Stomach (tissue), 4 donors: ENCODE measurements at regions not wholly inside any gene's neighbourhood (a gene's known extent, or its start where the extent isn't known, plus 50 kb on each side); places are given as distances from the start of the nearest gene placed in this dataset.

ENCODE experiments used
- CTCF ChIP-seq, 7 experiments: fragments of 450-650 bp in 4 of 7; fragments of 200-600 bp in 3 of 7; sonication (generic) in 3 of 7; IDR thresholded peaks; one replicate each; pipeline ENCODE4 v1.5.1; 2016 to 2019; ENCODE audit warnings: antibody characterized with exemption in 7 of 7, control low read depth in 2 of 7, mild to moderate bottlenecking in 1 of 7
- POLR2A ChIP-seq, 4 donors: fragments of 450-650 bp; IDR thresholded peaks; one replicate each; pipeline ENCODE4 v1.6.1; 2016; ENCODE audit warnings: antibody characterized with exemption in 4 of 4, control low read depth in 2 of 4, mild to moderate bottlenecking in 1 of 4, moderate library complexity in 1 of 4
- POLR2AphosphoS5 ChIP-seq, 3 donors: sonication (generic); formaldehyde crosslinking; IDR thresholded peaks; one replicate each; pipeline ENCODE4 v1.6.1; 2016; ENCODE audit warnings: antibody characterized with exemption in 3 of 3

DNA sequence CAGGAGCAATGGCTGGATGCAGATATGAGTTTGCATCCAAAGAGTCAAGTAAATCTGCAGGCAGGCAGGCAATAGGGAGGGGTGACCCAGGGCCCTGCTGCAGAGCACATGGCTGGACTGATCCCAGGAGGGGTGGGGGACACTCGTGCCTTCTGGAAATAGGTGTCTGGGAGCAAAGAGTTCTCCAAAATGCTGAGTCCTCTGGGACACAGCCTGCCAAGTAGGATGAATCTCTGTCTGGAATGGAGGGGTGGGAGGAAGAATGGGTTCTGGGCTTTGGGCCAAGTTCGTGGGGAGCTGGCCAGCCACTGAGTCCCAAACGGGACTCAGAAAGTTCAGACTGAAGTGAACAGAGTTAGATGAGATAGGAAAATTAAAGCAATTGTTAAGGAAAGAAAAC lies 214.5 kb downstream of the MTHFS start:
- TF ChIP-seq POLR2A (IDR thresholded peaks at IDR 0.05) = no peak
- no peak for TF ChIP-seq CTCF (IDR thresholded peaks at IDR 0.05)
- TF ChIP-seq POLR2AphosphoS5 (IDR thresholded peaks at IDR 0.05) = no peak
